GM18511 (cell line): ENCODE measurements at regions not wholly inside any gene's neighbourhood (a gene's known extent, or its start where the extent isn't known, plus 50 kb on each side); places are given as distances from the start of the nearest gene placed in this dataset.

ENCODE experiments used
- ATAC-seq: cut with Tn5 transposase; IDR thresholded peaks from one replicate; pipeline ENCODE4 v1.9.1; 2021; ENCODE audit warnings: mild to moderate bottlenecking, moderate library complexity; ENCODE audit not compliant: unreplicated experiment

- no peak for ATAC-seq
These were observed 572.9 kb upstream of the NOX3 start for GRCh38 chr6:156028335-156029131.

GRCh38 chr6:156027248-156027626 lies 571.6 kb upstream of the NOX3 start:
- ATAC-seq = no peak

GRCh38 chr6:156026486-156027247 lies 571.0 kb upstream of the NOX3 start:
- no peak for ATAC-seq

- ATAC-seq = no peak
These were observed 568.7 kb upstream of the NOX3 start for GRCh38 chr6:156024339-156024738.

- no peak for ATAC-seq
These were observed 566.2 kb upstream of the NOX3 start for GRCh38 chr6:156021746-156022396.

- ATAC-seq = no peak
These were observed 562.2 kb upstream of the NOX3 start for GRCh38 chr6:156017838-156018237.

GRCh38 chr6:156016186-156016976 lies 560.7 kb upstream of the NOX3 start:
- no peak for ATAC-seq

GRCh38 chr6:156013155-156013554 lies 557.5 kb upstream of the NOX3 start:
- ATAC-seq = no peak

GRCh38 chr6:156009656-156010055 lies 554.0 kb upstream of the NOX3 start:
- no peak for ATAC-seq

- no peak for ATAC-seq
These were observed 549.2 kb upstream of the NOX3 start for GRCh38 chr6:156004796-156005195.

GRCh38 chr6:155996151-155996550 lies 540.5 kb upstream of the NOX3 start:
- ATAC-seq = no peak

GRCh38 chr6:155995281-155995680 lies 539.6 kb upstream of the NOX3 start:
- no peak for ATAC-seq

GRCh38 chr6:155994086-155994485 lies 538.4 kb upstream of the NOX3 start:
- ATAC-seq = no peak

GRCh38 chr6:155993240-155993639 lies 537.6 kb upstream of the NOX3 start:
- no peak for ATAC-seq

GRCh38 chr6:155985660-155986138 lies 530.1 kb upstream of the NOX3 start:
- ATAC-seq = no peak

- no peak for ATAC-seq
These were observed 525.1 kb upstream of the NOX3 start for GRCh38 chr6:155980768-155981079.

GRCh38 chr6:155980014-155980767 lies 524.6 kb upstream of the NOX3 start:
- ATAC-seq = no peak

- ATAC-seq = no peak
These were observed 519.9 kb upstream of the NOX3 start for GRCh38 chr6:155975506-155975905.

- ATAC-seq = no peak
These were observed 519.2 kb upstream of the NOX3 start for GRCh38 chr6:155974811-155975323.

GRCh38 chr6:155974359-155974758 lies 518.7 kb upstream of the NOX3 start:
- no peak for ATAC-seq
